Naive thymus-derived CD4-positive, alpha-beta T cell (primary cell): ENCODE measurements at regions not wholly inside any gene's neighbourhood (a gene's known extent, or its start where the extent isn't known, plus 50 kb on each side); places are given as distances from the start of the nearest gene placed in this dataset.

Source experiments
- ATAC-seq: fragments of 150-1000 bp; cut with Tn5 transposase; 2 replicates; pipeline ENCODE4 v1.10.0; 2021; ENCODE audit warnings: mild to moderate bottlenecking, moderate library complexity
- CTCF ChIA-PET: fragments of 350-600 bp; sonication (Branson Sonifier 250); formaldehyde crosslinking; loops from one replicate; lab custom pipeline; 2021; ENCODE audit warnings: antibody characterized with exemption; lab: Charles Lee
- POLR2A ChIA-PET: fragments of 350-600 bp; sonication (Branson Sonifier 250); formaldehyde crosslinking; loops from one replicate; lab custom pipeline; 2021; ENCODE audit warnings: antibody characterized with exemption, inconsistent platforms; lab: Charles Lee
- DNase-seq, 9 donors: peaks; one replicate each; pipeline versions ENCODE4 v3.0.0 to v3.0.0-alpha.2; 2020 to 2022; ENCODE audit warnings: mixed read lengths in 1 of 9
- H3K27ac ChIP-seq: one replicate; pipeline ENCODE4 v1.7.0; 2013; ENCODE audit warnings: mild to moderate bottlenecking, low read depth, low read length, moderate library complexity
- H3K27me3 ChIP-seq, 2 donors: one replicate each; pipeline ENCODE4 v1.7.0; 2013; ENCODE audit warnings: low read length in 2 of 2, mild to moderate bottlenecking in 2 of 2, moderate library complexity in 2 of 2; ENCODE audit not compliant: control insufficient read depth in 2 of 2, insufficient read depth in 2 of 2
- H3K36me3 ChIP-seq, 3 experiments: 1 replicate in 2 of 3; 2 replicates in 1 of 3; pipeline ENCODE4 v1.7.0; 2013; ENCODE audit warnings: low read length in 3 of 3, mild to moderate bottlenecking in 3 of 3, moderate library complexity in 1 of 3; ENCODE audit not compliant: insufficient read depth in 3 of 3, control insufficient read depth in 2 of 3
- H3K4me1 ChIP-seq, 2 donors: one replicate each; pipeline ENCODE4 v1.7.0; 2013; ENCODE audit warnings: low read length in 2 of 2, mild to moderate bottlenecking in 2 of 2, moderate library complexity in 1 of 2; ENCODE audit not compliant: control insufficient read depth in 2 of 2, insufficient read depth in 2 of 2
- H3K4me3 ChIP-seq: 2 replicates; pipeline ENCODE4 v1.7.0; 2013; ENCODE audit warnings: mild to moderate bottlenecking, low read length
- H3K9me3 ChIP-seq, 3 experiments: 1 replicate in 2 of 3; 2 replicates in 1 of 3; pipeline ENCODE4 v1.7.0; 2013; ENCODE audit warnings: low read length in 3 of 3; ENCODE audit not compliant: control insufficient read depth in 2 of 3
- H3K27ac Mint-ChIP-seq, 9 donors: one replicate each; pipeline ENCODE4 v1.8.0; 2020 to 2022; ENCODE audit warnings: mixed read lengths in 9 of 9, mild to moderate bottlenecking in 8 of 9, moderate library complexity in 5 of 9, inconsistent platforms in 2 of 9
- H3K27me3 Mint-ChIP-seq, 5 donors: one replicate each; pipeline ENCODE4 v1.8.0; 2021 to 2022; ENCODE audit warnings: mixed read lengths in 5 of 5, mild to moderate bottlenecking in 1 of 5
- H3K36me3 Mint-ChIP-seq, 5 donors: one replicate each; pipeline ENCODE4 v1.8.0; 2020 to 2022; ENCODE audit warnings: mixed read lengths in 5 of 5, mild to moderate bottlenecking in 3 of 5, inconsistent platforms in 1 of 5
- H3K4me1 Mint-ChIP-seq, 7 donors: one replicate each; pipeline ENCODE4 v1.8.0; 2020 to 2022; ENCODE audit warnings: mixed read lengths in 7 of 7, mild to moderate bottlenecking in 3 of 7, inconsistent platforms in 1 of 7
- H3K4me3 Mint-ChIP-seq, 10 donors: one replicate each; pipeline ENCODE4 v1.8.0; 2020 to 2022; ENCODE audit warnings: mild to moderate bottlenecking in 10 of 10, mixed read lengths in 10 of 10, moderate library complexity in 6 of 10, inconsistent platforms in 2 of 10
- H3K9me3 Mint-ChIP-seq, 11 donors: one replicate each; pipeline ENCODE4 v1.8.0; 2020 to 2022; ENCODE audit warnings: mixed read lengths in 11 of 11, mild to moderate bottlenecking in 4 of 11, inconsistent platforms in 1 of 11, moderate library complexity in 1 of 11
- intact Hi-C, 2 donors: fragments of 100-400 bp; cut with micrococcal nuclease; formaldehyde crosslinking; loops; one replicate each; pipeline ENCODE4 v1.15.1; 2023

DNA sequence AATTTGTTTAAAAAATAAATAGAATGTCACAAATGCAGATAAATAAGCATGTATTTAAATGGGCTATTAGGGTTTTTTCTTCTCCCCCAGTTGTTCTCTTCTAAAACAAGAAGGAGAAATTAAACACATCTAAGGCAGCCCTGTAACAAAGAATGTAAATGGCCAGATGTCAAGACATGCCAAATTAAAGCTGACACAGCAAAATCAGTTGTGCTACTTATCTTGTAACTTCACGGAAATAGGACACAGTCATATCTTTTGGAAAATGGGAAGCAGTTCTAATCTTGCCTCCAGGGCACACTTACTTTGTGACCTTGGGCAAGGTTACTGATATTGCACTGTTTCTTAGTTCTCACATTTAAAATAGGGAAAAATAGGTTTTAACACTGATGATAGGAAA lies 200.1 kb upstream of the NRXN1 start:
- Histone ChIP-seq H3K4me3 (no peak overlapping the region), H3K27me3 (no peaks in the 10 kb centered on the region), H3K36me3 (no peaks in the 10 kb centered on the region), H3K4me1 (no peaks in the 10 kb centered on the region), H3K9me3 (peaks cover 0 to 4% (median 0%) of the 10 kb centered on the region in 3 experiments), H3K27ac (no peak overlapping the region)
- ATAC-seq, result no peak
- intact Hi-C loops, result no loop called here
- Mint-ChIP-seq H3K4me3 (no peak overlapping the region), H3K27ac (no peak overlapping the region), H3K9me3 (peaks cover 0 to 29% (median 12%) of the 10 kb centered on the region in 11 donors), H3K36me3 (no peaks in the 10 kb centered on the region), H3K4me1 (no peaks in the 10 kb centered on the region), H3K27me3 (no peaks in the 10 kb centered on the region)
- CTCF ChIA-PET, result no interaction called here
- DNase-seq, result no peak
- POLR2A ChIA-PET, result no interaction called here

DNA sequence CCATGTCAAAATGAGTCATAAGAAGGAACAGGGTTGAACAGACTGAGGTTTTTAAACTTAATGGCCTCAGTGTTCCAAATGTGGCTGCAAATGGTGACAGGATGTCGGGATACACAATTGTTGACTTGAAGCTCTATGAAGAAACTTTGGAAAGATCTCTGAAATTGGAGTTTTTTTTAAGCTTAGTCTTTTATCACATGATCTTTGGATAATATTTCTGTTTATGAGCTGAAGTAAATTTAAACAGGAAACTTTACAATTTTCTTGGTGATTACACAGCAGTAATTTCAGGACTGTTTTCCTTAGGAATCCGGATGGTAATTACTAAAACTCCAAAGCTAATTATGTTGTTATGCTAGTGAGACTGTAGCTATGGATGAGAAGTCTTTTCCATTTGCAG lies 199.1 kb upstream of the NRXN1 start:
- Histone ChIP-seq H3K36me3 (no peaks in the 10 kb centered on the region), H3K27me3 (no peaks in the 10 kb centered on the region), H3K27ac (no peak overlapping the region), H3K4me1 (no peaks in the 10 kb centered on the region), H3K4me3 (no peak overlapping the region), H3K9me3 (peaks cover 0 to 4% (median 0%) of the 10 kb centered on the region in 3 experiments)
- CTCF ChIA-PET, result no interaction called here
- H3K27me3 Mint-ChIP-seq, result no peaks in the 10 kb centered on the region
- intact Hi-C loops, result no loop called here
- ATAC-seq (no peak), DNase-seq (no peak)
- no peak overlapping the region for H3K4me3 Mint-ChIP-seq
- H3K36me3 Mint-ChIP-seq, result no peaks in the 10 kb centered on the region
- POLR2A ChIA-PET, result no interaction called here
- H3K9me3 Mint-ChIP-seq, result peaks cover 0 to 30% (median 11%) of the 10 kb centered on the region in 11 donors
- no peak overlapping the region for H3K27ac Mint-ChIP-seq
- H3K4me1 Mint-ChIP-seq, result no peaks in the 10 kb centered on the region

DNA sequence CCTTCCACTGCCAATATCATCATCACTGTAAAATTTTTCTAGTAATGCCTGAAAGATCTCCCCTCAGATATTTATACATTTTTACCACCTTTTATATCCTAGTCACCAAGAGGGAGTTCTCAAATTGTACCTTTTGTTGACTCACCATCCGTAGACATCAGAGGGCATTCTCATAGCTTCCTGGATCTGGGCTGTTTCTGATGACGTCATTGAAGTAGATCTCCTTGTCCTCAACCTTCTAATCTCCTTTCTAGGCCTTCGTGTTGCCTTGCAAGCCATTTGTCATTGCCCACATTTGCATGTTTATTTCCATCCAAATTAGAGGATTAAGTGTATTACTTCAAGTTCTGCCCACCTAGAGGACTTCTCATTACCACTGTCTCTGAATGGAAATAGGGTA lies 193.4 kb upstream of the NRXN1 start:
- no peak overlapping the region for H3K27ac ChIP-seq
- POLR2A ChIA-PET, result no interaction called here
- H3K36me3 ChIP-seq, result no peaks in the 10 kb centered on the region
- peaks cover 0 to 21% (median 12%) of the 10 kb centered on the region in 11 donors for H3K9me3 Mint-ChIP-seq
- no peaks in the 10 kb centered on the region for H3K27me3 ChIP-seq
- no peak overlapping the region for H3K4me3 ChIP-seq
- intact Hi-C loops, result no loop called here
- no peaks in the 10 kb centered on the region for H3K36me3 Mint-ChIP-seq
- H3K27me3 Mint-ChIP-seq, result no peaks in the 10 kb centered on the region
- ATAC-seq (no peak), DNase-seq (no peak)
- CTCF ChIA-PET, result no interaction called here
- H3K4me3 Mint-ChIP-seq, result no peak overlapping the region
- H3K4me1 ChIP-seq, result no peaks in the 10 kb centered on the region
- H3K27ac Mint-ChIP-seq, result no peak overlapping the region
- no peaks in the 10 kb centered on the region for H3K4me1 Mint-ChIP-seq
- H3K9me3 ChIP-seq, result peaks cover 0 to 4% (median 0%) of the 10 kb centered on the region in 3 experiments

DNA sequence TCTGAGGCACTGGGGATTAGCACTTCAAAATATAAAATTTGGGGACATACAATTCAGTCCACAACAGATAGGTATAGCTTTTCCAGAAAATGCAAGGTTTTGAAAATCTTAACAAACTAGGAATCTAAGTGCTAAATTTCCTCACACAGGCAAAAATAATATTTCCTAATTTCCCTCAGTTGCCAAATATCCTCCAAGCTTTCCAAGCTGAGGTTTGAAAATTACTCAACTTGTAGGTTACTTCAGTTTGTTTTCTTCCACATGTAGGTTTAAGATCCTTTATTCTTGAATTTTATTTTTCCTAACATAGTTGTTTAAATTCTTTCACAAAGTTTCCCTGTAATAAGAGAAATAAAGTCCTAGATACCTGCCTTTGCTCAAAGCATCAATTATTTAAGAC lies 192.9 kb upstream of the NRXN1 start:
- Mint-ChIP-seq H3K9me3 (peaks cover 0 to 22% (median 12%) of the 10 kb centered on the region in 11 donors), H3K36me3 (no peaks in the 10 kb centered on the region), H3K4me3 (no peak overlapping the region), H3K27ac (no peak overlapping the region), H3K27me3 (no peaks in the 10 kb centered on the region), H3K4me1 (no peaks in the 10 kb centered on the region)
- DNase-seq, result no peak
- H3K27ac ChIP-seq, result no peak overlapping the region
- H3K9me3 ChIP-seq, result peaks cover 0 to 4% (median 0%) of the 10 kb centered on the region in 3 experiments
- H3K4me3 ChIP-seq, result no peak overlapping the region
- no peaks in the 10 kb centered on the region for H3K4me1 ChIP-seq
- POLR2A ChIA-PET, result no interaction called here
- H3K36me3 ChIP-seq, result no peaks in the 10 kb centered on the region
- ATAC-seq, result no peak
- CTCF ChIA-PET, result no interaction called here
- intact Hi-C loops, result no loop called here
- H3K27me3 ChIP-seq, result no peaks in the 10 kb centered on the region

DNA sequence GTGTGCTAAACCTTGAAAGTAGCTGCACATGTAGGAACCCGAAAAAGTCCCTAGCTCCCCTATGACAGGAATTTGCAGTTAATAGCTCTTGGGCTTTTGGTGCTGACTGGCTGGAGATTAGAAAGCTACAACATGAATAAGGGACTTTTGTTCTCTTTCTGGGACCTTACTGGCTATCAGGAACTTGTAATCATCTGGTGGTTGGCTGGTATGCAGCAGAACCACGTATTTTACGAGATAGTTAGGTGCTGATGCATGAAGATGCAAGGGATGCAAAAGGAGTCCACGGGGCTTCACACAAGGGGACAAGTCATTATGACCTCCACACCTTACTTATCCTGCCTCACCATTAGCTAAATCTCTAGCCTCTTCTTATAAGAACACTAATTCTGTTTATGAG lies 190.2 kb upstream of the NRXN1 start:
- Histone ChIP-seq H3K4me1 (no peaks in the 10 kb centered on the region), H3K9me3 (no peaks in the 10 kb centered on the region), H3K4me3 (no peak overlapping the region), H3K27ac (no peak overlapping the region), H3K36me3 (no peaks in the 10 kb centered on the region), H3K27me3 (no peaks in the 10 kb centered on the region)
- intact Hi-C loops, result no loop called here
- Mint-ChIP-seq H3K27ac (no peak overlapping the region), H3K4me3 (no peak overlapping the region), H3K4me1 (no peaks in the 10 kb centered on the region), H3K27me3 (no peaks in the 10 kb centered on the region), H3K9me3 (peaks cover 0 to 29% (median 7%) of the 10 kb centered on the region in 11 donors), H3K36me3 (no peaks in the 10 kb centered on the region)
- DNase-seq, result no peak
- CTCF ChIA-PET, result no interaction called here
- no peak for ATAC-seq
- POLR2A ChIA-PET, result no interaction called here

DNA sequence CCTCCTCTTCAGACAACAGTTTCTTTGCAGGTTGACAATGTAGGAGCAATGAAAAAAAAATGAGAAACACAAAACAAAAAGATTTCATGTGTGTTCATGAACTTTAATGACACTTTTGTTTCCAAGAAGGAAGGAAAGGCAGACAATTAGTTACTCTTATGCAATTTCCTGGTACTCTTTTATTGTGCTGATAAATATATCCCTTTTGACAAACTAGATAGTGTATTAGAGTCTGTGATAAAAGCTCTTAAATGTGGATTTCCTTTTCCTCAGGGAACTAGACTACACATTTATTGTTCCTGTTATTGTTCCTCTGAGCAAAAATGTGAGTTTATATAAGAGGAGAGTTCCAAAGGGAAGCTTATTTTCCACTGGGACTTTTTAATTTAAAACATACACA lies 188.7 kb upstream of the NRXN1 start:
- no peaks in the 10 kb centered on the region for H3K9me3 ChIP-seq
- H3K36me3 Mint-ChIP-seq, result no peaks in the 10 kb centered on the region
- H3K4me3 Mint-ChIP-seq, result no peak overlapping the region
- H3K4me3 ChIP-seq, result no peak overlapping the region
- intact Hi-C loops, result no loop called here
- no peak for ATAC-seq
- peaks cover 0 to 22% (median 6%) of the 10 kb centered on the region in 11 donors for H3K9me3 Mint-ChIP-seq
- CTCF ChIA-PET, result no interaction called here
- H3K4me1 ChIP-seq, result no peaks in the 10 kb centered on the region
- H3K4me1 Mint-ChIP-seq, result no peaks in the 10 kb centered on the region
- POLR2A ChIA-PET, result no interaction called here
- no peak overlapping the region for H3K27ac ChIP-seq
- no peaks in the 10 kb centered on the region for H3K36me3 ChIP-seq
- no peak overlapping the region for H3K27ac Mint-ChIP-seq
- H3K27me3 Mint-ChIP-seq, result no peaks in the 10 kb centered on the region
- no peaks in the 10 kb centered on the region for H3K27me3 ChIP-seq
- no peak for DNase-seq

DNA sequence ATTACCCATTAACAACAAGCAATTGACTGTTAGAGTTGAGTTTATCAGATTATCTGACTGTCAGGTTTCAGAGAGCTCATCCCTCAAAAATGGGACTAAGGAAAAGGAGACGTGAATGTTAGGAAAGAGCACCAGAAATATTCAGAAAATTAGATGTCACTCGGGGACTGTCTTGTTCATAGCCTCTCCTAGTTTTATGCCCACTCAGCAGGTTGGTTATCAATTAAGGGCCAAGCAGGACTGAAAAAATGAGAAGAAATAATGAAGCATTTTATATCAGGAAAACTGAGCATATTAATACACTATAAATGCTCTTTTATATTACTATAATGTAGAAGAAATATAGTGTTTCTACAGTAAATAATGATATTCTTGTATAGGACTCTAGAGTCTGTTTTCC lies 188.1 kb upstream of the NRXN1 start:
- Mint-ChIP-seq H3K4me3 (no peak overlapping the region), H3K36me3 (no peaks in the 10 kb centered on the region), H3K27me3 (no peaks in the 10 kb centered on the region), H3K27ac (no peak overlapping the region), H3K4me1 (no peaks in the 10 kb centered on the region), H3K9me3 (peaks cover 0 to 17% (median 3%) of the 10 kb centered on the region in 11 donors)
- Histone ChIP-seq H3K36me3 (no peaks in the 10 kb centered on the region), H3K4me1 (no peaks in the 10 kb centered on the region), H3K27ac (no peak overlapping the region), H3K9me3 (no peaks in the 10 kb centered on the region), H3K27me3 (no peaks in the 10 kb centered on the region), H3K4me3 (no peak overlapping the region)
- intact Hi-C loops, result no loop called here
- POLR2A ChIA-PET, result no interaction called here
- DNase-seq (no peak), ATAC-seq (no peak)
- CTCF ChIA-PET, result no interaction called here
